Esophagus squamous epithelium (tissue), 4 donors: ENCODE measurements at regions not wholly inside any gene's neighbourhood (a gene's known extent, or its start where the extent isn't known, plus 50 kb on each side); places are given as distances from the start of the nearest gene placed in this dataset.

Experiments used
- POLR2A ChIP-seq, 4 donors: fragments of 450-650 bp; IDR thresholded peaks; one replicate each; pipeline ENCODE4 v1.6.1; 2017; ENCODE audit warnings: antibody characterized with exemption in 4 of 4, mild to moderate bottlenecking in 4 of 4, moderate library complexity in 3 of 4
- TF ChIP-seq, protein P1 (sequence below), 6 experiments: fragments of 450-650 bp in 4 of 6; fragments of 200-600 bp in 2 of 6; sonication (generic) in 2 of 6; IDR thresholded peaks; one replicate each; pipeline ENCODE4 v1.5.1; 2016 to 2019; ENCODE audit warnings: antibody characterized with exemption in 6 of 6, mild to moderate bottlenecking in 4 of 6, moderate library complexity in 4 of 6

DNA sequence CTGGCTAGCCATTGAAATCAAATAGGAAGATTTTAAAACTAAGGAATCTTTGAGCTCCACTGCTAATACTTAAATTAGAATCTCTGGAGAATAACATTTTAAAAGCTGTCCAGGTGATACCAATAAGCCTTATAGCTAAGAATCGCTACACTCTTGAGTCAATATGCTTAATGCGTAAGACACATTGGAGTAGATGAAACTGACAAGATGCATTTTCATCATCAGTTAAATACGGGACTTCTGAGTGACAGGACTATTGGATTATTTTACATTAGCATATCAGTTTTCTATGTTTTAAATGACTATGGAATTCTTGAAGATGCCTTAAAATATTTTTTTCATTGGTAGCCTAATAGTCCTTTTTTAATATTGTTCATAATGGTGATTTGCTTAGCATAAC is 80.2 kb downstream of the ATOH1 start:
- TF ChIP-seq, protein P1, sequence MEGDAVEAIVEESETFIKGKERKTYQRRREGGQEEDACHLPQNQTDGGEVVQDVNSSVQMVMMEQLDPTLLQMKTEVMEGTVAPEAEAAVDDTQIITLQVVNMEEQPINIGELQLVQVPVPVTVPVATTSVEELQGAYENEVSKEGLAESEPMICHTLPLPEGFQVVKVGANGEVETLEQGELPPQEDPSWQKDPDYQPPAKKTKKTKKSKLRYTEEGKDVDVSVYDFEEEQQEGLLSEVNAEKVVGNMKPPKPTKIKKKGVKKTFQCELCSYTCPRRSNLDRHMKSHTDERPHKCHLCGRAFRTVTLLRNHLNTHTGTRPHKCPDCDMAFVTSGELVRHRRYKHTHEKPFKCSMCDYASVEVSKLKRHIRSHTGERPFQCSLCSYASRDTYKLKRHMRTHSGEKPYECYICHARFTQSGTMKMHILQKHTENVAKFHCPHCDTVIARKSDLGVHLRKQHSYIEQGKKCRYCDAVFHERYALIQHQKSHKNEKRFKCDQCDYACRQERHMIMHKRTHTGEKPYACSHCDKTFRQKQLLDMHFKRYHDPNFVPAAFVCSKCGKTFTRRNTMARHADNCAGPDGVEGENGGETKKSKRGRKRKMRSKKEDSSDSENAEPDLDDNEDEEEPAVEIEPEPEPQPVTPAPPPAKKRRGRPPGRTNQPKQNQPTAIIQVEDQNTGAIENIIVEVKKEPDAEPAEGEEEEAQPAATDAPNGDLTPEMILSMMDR (IDR thresholded peaks at IDR 0.05), result no peak
- no peak for TF ChIP-seq POLR2A (IDR thresholded peaks at IDR 0.05)
